Endodermal cell (in vitro differentiated cells): ENCODE measurements at regions not wholly inside any gene's neighbourhood (a gene's known extent, or its start where the extent isn't known, plus 50 kb on each side); places are given as distances from the start of the nearest gene placed in this dataset.

ENCODE experiments used
- DNase-seq: peaks from one replicate; pipeline ENCODE4 v3.0.0-alpha.2; 2017
- H3K27ac ChIP-seq: 2 replicates; pipeline ENCODE4 v1.5.1; 2013; ENCODE audit warnings: mild to moderate bottlenecking, low read depth, low read length, moderate library complexity
- H3K27me3 ChIP-seq: 2 replicates; pipeline ENCODE4 v1.6.1; 2013; ENCODE audit warnings: mild to moderate bottlenecking, low read length, moderate library complexity; ENCODE audit not compliant: insufficient read depth, control insufficient read depth, poor library complexity, severe bottlenecking
- H3K36me3 ChIP-seq: 2 replicates; pipeline ENCODE4 v1.7.0; 2013; ENCODE audit warnings: mild to moderate bottlenecking, low read length, moderate library complexity; ENCODE audit not compliant: control insufficient read depth, insufficient read depth
- H3K4me1 ChIP-seq: one replicate; pipeline ENCODE4 v1.7.0; 2013; ENCODE audit warnings: low read length; ENCODE audit not compliant: control insufficient read depth, insufficient read depth
- H3K4me3 ChIP-seq: 2 replicates; pipeline ENCODE4 v1.5.1; 2013; ENCODE audit warnings: mild to moderate bottlenecking, low read length, moderate library complexity
- H3K9ac ChIP-seq: 2 replicates; pipeline ENCODE4 v1.6.1; 2013; ENCODE audit warnings: mild to moderate bottlenecking, low read length, moderate library complexity; ENCODE audit not compliant: poor library complexity, severe bottlenecking; ENCODE audit errors: extremely low read depth
- H3K9me3 ChIP-seq: 2 replicates; pipeline ENCODE4 v1.6.1; 2013; ENCODE audit warnings: mild to moderate bottlenecking, low read length, moderate library complexity; ENCODE audit not compliant: control insufficient read depth
- H3K27ac Mint-ChIP-seq: 2 replicates; pipeline ENCODE4 v1.8.0; 2020; ENCODE audit warnings: mixed read lengths
- H3K27me3 Mint-ChIP-seq: 2 replicates; pipeline ENCODE4 v1.8.0; 2021; ENCODE audit warnings: mild to moderate bottlenecking, mixed read lengths; ENCODE audit not compliant: insufficient read depth
- H3K36me3 Mint-ChIP-seq: 2 replicates; pipeline ENCODE4 v1.8.0; 2020; ENCODE audit warnings: low read depth, mixed read lengths
- H3K4me1 Mint-ChIP-seq: 2 replicates; pipeline ENCODE4 v1.8.0; 2020; ENCODE audit warnings: mixed read lengths
- H3K4me3 Mint-ChIP-seq: 2 replicates; pipeline ENCODE4 v1.8.0; 2020; ENCODE audit warnings: mild to moderate bottlenecking, moderate library complexity, mixed read lengths
- H3K9me3 Mint-ChIP-seq: 2 replicates; pipeline ENCODE4 v1.8.0; 2020; ENCODE audit warnings: mild to moderate bottlenecking, mixed read lengths
- WGBS, 2 experiments: methylation state at CpG; one replicate each; pipeline versions ENCODE4 v1.1.5 to v1.1.7; 2013; ENCODE audit warnings: missing lambda C conversion rate in 2 of 2, mixed read lengths in 1 of 2; ENCODE audit not compliant: insufficient coverage in 1 of 2, insufficient read length in 1 of 2; 5-methylcytosine and 5-hydroxymethylcytosine counted together
- TF ChIP-seq, protein P1 (sequence below): fragments of 200-600 bp; sonication (generic); conservative IDR thresholded peaks from 2 replicates; pipeline ENCODE4 v1.5.0; 2021; ENCODE audit warnings: antibody characterized with exemption, mild to moderate bottlenecking

GRCh38 chr21:15255763-15256162 lies 191.0 kb upstream of the NRIP1 start:
- no peaks in the 10 kb centered on the region for H3K9me3 Mint-ChIP-seq
- no peaks in the 10 kb centered on the region for H3K36me3 ChIP-seq
- H3K4me1 Mint-ChIP-seq: peaks cover 8% of the 10 kb centered on the region
- no peaks in the 10 kb centered on the region for H3K27me3 ChIP-seq
- TF ChIP-seq, protein P1, sequence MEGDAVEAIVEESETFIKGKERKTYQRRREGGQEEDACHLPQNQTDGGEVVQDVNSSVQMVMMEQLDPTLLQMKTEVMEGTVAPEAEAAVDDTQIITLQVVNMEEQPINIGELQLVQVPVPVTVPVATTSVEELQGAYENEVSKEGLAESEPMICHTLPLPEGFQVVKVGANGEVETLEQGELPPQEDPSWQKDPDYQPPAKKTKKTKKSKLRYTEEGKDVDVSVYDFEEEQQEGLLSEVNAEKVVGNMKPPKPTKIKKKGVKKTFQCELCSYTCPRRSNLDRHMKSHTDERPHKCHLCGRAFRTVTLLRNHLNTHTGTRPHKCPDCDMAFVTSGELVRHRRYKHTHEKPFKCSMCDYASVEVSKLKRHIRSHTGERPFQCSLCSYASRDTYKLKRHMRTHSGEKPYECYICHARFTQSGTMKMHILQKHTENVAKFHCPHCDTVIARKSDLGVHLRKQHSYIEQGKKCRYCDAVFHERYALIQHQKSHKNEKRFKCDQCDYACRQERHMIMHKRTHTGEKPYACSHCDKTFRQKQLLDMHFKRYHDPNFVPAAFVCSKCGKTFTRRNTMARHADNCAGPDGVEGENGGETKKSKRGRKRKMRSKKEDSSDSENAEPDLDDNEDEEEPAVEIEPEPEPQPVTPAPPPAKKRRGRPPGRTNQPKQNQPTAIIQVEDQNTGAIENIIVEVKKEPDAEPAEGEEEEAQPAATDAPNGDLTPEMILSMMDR: no peak
- no peak overlapping the region for H3K4me3 ChIP-seq
- H3K27ac ChIP-seq: no peak overlapping the region
- no peaks in the 10 kb centered on the region for H3K9me3 ChIP-seq
- H3K4me3 Mint-ChIP-seq: no peak overlapping the region
- H3K9ac ChIP-seq: no peak overlapping the region
- no peak for DNase-seq
- no peaks in the 10 kb centered on the region for H3K4me1 ChIP-seq
- no peaks in the 10 kb centered on the region for H3K36me3 Mint-ChIP-seq
- peaks cover 17% of the 10 kb centered on the region for H3K27me3 Mint-ChIP-seq
- no peak overlapping the region for H3K27ac Mint-ChIP-seq

GRCh38 chr21:15256996-15257395 lies 192.2 kb upstream of the NRIP1 start:
- H3K9me3 ChIP-seq: no peaks in the 10 kb centered on the region
- H3K4me3 ChIP-seq: no peak overlapping the region
- no peak overlapping the region for H3K9ac ChIP-seq
- H3K27me3 Mint-ChIP-seq: peaks cover 12% of the 10 kb centered on the region
- H3K27ac Mint-ChIP-seq: no peak overlapping the region
- no peak overlapping the region for H3K27ac ChIP-seq
- no peak for DNase-seq
- H3K27me3 ChIP-seq: no peaks in the 10 kb centered on the region
- TF ChIP-seq, protein P1: no peak
- no peaks in the 10 kb centered on the region for H3K36me3 Mint-ChIP-seq
- H3K4me3 Mint-ChIP-seq: no peak overlapping the region
- H3K9me3 Mint-ChIP-seq: no peaks in the 10 kb centered on the region
- peaks cover 3% of the 10 kb centered on the region for H3K4me1 Mint-ChIP-seq
- no peaks in the 10 kb centered on the region for H3K36me3 ChIP-seq
- H3K4me1 ChIP-seq: no peaks in the 10 kb centered on the region

DNA sequence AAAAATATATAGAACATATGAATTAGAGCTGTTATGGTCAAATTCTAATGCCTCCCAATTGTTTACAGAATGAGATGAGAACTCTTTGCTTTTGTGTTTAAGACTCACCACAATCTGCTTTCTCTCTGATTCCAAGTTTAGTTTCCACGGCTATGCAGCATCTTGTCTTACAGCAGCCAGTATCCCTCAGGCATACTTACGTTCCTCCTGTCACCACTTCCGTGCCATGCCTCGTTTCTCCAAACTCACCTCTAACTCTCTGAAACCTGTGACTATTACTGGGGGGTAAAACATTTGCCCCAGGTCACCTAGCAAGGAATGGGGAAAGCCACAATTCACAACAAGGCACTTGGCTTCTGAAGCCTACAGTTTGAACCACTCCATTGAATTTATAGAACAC lies 192.8 kb upstream of the NRIP1 start:
- Histone ChIP-seq H3K4me3 (no peak overlapping the region), H3K4me1 (no peaks in the 10 kb centered on the region), H3K27ac (no peak overlapping the region), H3K9me3 (no peaks in the 10 kb centered on the region), H3K9ac (no peak overlapping the region), H3K36me3 (no peaks in the 10 kb centered on the region), H3K27me3 (no peaks in the 10 kb centered on the region)
- Mint-ChIP-seq H3K36me3 (no peaks in the 10 kb centered on the region), H3K27me3 (peaks cover 9% of the 10 kb centered on the region), H3K4me1 (peaks cover 3% of the 10 kb centered on the region), H3K4me3 (no peak overlapping the region), H3K9me3 (peaks cover 2% of the 10 kb centered on the region), H3K27ac (no peak overlapping the region)
- WGBS, 2 experiments: 98 to 100% methylated on average over 3 to 4 of the region's 4 CpGs
- no peak for DNase-seq
- TF ChIP-seq, protein P1: no peak
